ENCODE measurements at regions not wholly inside any gene's neighbourhood (a gene's known extent, or its start where the extent isn't known, plus 50 kb on each side); places are given as distances from the start of the nearest gene placed in this dataset.

GRCh38 chr13:24624801-24625231 is 55.4 kb upstream of the ATP12A start:
- H3K27ac ChIP-seq (ENCODE audit: insufficient read depth, low read depth, low read length) = no peak overlapping the region
- no peaks in the 10 kb centered on the region for H3K36me3 ChIP-seq (ENCODE audit: control insufficient read depth in 2 of 2, extremely low read depth in 1 of 2, insufficient read depth in 2 of 2, low read length in 2 of 2)
- H3K79me2 ChIP-seq (ENCODE audit: control insufficient read depth, insufficient read depth, low read length) = no peaks in the 10 kb centered on the region
- no peaks in the 10 kb centered on the region for H3K4me1 ChIP-seq (ENCODE audit: control insufficient read depth, extremely low read depth, insufficient read depth, low read length)
- no peak for TF ChIP-seq EZH2 (IDR thresholded peaks at IDR 0.05; ENCODE audit: borderline replicate concordance, low read depth, low read length, severe bottlenecking)
- no peak for TF ChIP-seq POLR2AphosphoS5 (IDR thresholded peaks at IDR 0.05; ENCODE audit: insufficient read depth, low read depth, low read length)
- TF ChIP-seq JUN (IDR thresholded peaks at IDR 0.05; ENCODE audit: borderline replicate concordance, insufficient read depth, insufficient read length, low read depth) = no peak
- FAIRE-seq (no peak), DNase-seq (ENCODE audit: low read depth, low spot score) (no peak)
- H2AFZ ChIP-seq (ENCODE audit: low read depth, low read length) = no peak overlapping the region
- no peaks in the 10 kb centered on the region for H4K20me1 ChIP-seq (replicated peaks; ENCODE audit: control insufficient read depth, extremely low read depth, insufficient read depth, low read length)
- BruUV-seq (replicated peaks) = no TSS peak
- dilution Hi-C loops (cut with MboI; ENCODE audit: extremely low pct_ligation_motif_present, low sequenced_read_pairs) = no loop called here
- ChIA-PET CTCF (interaction anchor here (0.9 to 1.3 kb wide), 3 partner anchors 19 to 103 kb away, joined by 3 to 4 read pairs (median 3); no protein-coding TSS in a partner anchor), POLR2A (no interaction called here)
- no peak overlapping the region for H3K4me3 ChIP-seq (replicated peaks in 1 of 3; ENCODE audit: insufficient read depth in 1 of 3, low read depth in 1 of 3, low read length in 3 of 3)
- H3K9me3 ChIP-seq (replicated peaks; ENCODE audit: control insufficient read depth, insufficient read depth, low read length) = no peaks in the 10 kb centered on the region
- intact Hi-C loops (cut with micrococcal nuclease) = no loop called here
- no peaks in the 10 kb centered on the region for H3K9me1 ChIP-seq (replicated peaks; ENCODE audit: control insufficient read depth, extremely low read depth, insufficient read depth, low read length)
- H3K4me2 ChIP-seq (ENCODE audit: insufficient read depth, low read length) = no peak overlapping the region
- no peaks in the 10 kb centered on the region for H3K27me3 ChIP-seq (ENCODE audit: control insufficient read depth in 2 of 2, insufficient read depth in 2 of 2, low read length in 2 of 2)
- H3K9ac ChIP-seq (replicated peaks; ENCODE audit: extremely low read depth, insufficient read depth, low read length) = no peak overlapping the region

- H2AFZ ChIP-seq (ENCODE audit: low read depth, low read length) = no peak overlapping the region
- CTCF ChIA-PET = interaction anchor here (0.9 to 1.3 kb wide), 3 partner anchors 20 to 102 kb away, joined by 3 to 4 read pairs (median 3); no protein-coding TSS in a partner anchor
Measured at GRCh38 chr13:24625331-24625731, 54.9 kb upstream of the ATP12A start.

More at GRCh38 chr13:24625331-24625731, 54.9 kb upstream of the ATP12A start:
- Histone ChIP-seq H3K27ac (ENCODE audit: insufficient read depth, low read depth, low read length) (no peak overlapping the region), H3K9ac (replicated peaks; ENCODE audit: extremely low read depth, insufficient read depth, low read length) (no peak overlapping the region), H3K9me1 (replicated peaks; ENCODE audit: control insufficient read depth, extremely low read depth, insufficient read depth, low read length) (no peaks in the 10 kb centered on the region), H4K20me1 (replicated peaks; ENCODE audit: control insufficient read depth, extremely low read depth, insufficient read depth, low read length) (no peaks in the 10 kb centered on the region), H3K4me1 (ENCODE audit: control insufficient read depth, extremely low read depth, insufficient read depth, low read length) (no peaks in the 10 kb centered on the region), H3K4me3 (replicated peaks in 1 of 3; ENCODE audit: insufficient read depth in 1 of 3, low read depth in 1 of 3, low read length in 3 of 3) (no peak overlapping the region), H3K9me3 (replicated peaks; ENCODE audit: control insufficient read depth, insufficient read depth, low read length) (no peaks in the 10 kb centered on the region), H3K4me2 (ENCODE audit: insufficient read depth, low read length) (no peak overlapping the region), H3K79me2 (ENCODE audit: control insufficient read depth, insufficient read depth, low read length) (no peaks in the 10 kb centered on the region), H3K27me3 (ENCODE audit: control insufficient read depth in 2 of 2, insufficient read depth in 2 of 2, low read length in 2 of 2) (no peaks in the 10 kb centered on the region), H3K36me3 (ENCODE audit: control insufficient read depth in 2 of 2, extremely low read depth in 1 of 2, insufficient read depth in 2 of 2, low read length in 2 of 2) (no peaks in the 10 kb centered on the region)
- TF ChIP-seq EZH2 (IDR thresholded peaks at IDR 0.05; ENCODE audit: borderline replicate concordance, low read depth, low read length, severe bottlenecking) = no peak
- no peak for TF ChIP-seq POLR2AphosphoS5 (IDR thresholded peaks at IDR 0.05; ENCODE audit: insufficient read depth, low read depth, low read length)
- TF ChIP-seq GATA2 (IDR thresholded peaks at IDR 0.05; ENCODE audit: insufficient read depth, insufficient read length, low read depth, low read length) = no peak
- no peak for TF ChIP-seq MYC (IDR thresholded peaks at IDR 0.05; ENCODE audit: low read depth, low read length)
- TF ChIP-seq FOS (IDR thresholded peaks at IDR 0.05; ENCODE audit: borderline replicate concordance, insufficient read depth, low read length) = no peak
- TF ChIP-seq MAX (IDR thresholded peaks at IDR 0.05; ENCODE audit: insufficient read depth, insufficient read length) = no peak
- FAIRE-seq = no peak
- intact Hi-C loops (cut with micrococcal nuclease) (no loop called here), dilution Hi-C loops (cut with MboI; ENCODE audit: extremely low pct_ligation_motif_present, low sequenced_read_pairs) (no loop called here)
- no TSS peak for BruUV-seq (replicated peaks)
- POLR2A ChIA-PET = no interaction called here
- DNase-seq (ENCODE audit: low read depth, low spot score) = no peak

Data from endothelial cell of umbilical vein (primary cell).